Thoracic aorta (tissue), 2 donors: ENCODE measurements at regions not wholly inside any gene's neighbourhood (a gene's known extent, or its start where the extent isn't known, plus 50 kb on each side); places are given as distances from the start of the nearest gene placed in this dataset.

Experiments used
- ATAC-seq: fragments of 150-250 bp; one replicate; pipeline ENCODE4 v1.8.0; 2017; ENCODE audit warnings: low read depth; ENCODE audit not compliant: insufficient number of reproducible peaks, low FRiP score
- DNase-seq: peaks from one replicate; pipeline ENCODE4 v3.0.0-alpha.2; 2020; ENCODE audit warnings: low spot score
- H3K27ac ChIP-seq, 2 donors: fragments of 200-600 bp; sonication (generic); 1 replicate in 1 of 2; 2 replicates in 1 of 2; pipeline ENCODE4 v1.5.1; 2016; ENCODE audit warnings: mild to moderate bottlenecking in 2 of 2, moderate library complexity in 2 of 2
- H3K27me3 ChIP-seq: fragments of 200-600 bp; sonication (generic); replicated peaks from 2 replicates; pipeline ENCODE4 v1.6.0; 2016; ENCODE audit warnings: mild to moderate bottlenecking; ENCODE audit not compliant: insufficient read depth
- H3K36me3 ChIP-seq: fragments of 200-600 bp; sonication (generic); one replicate; pipeline ENCODE4 v1.5.1; 2016
- H3K4me1 ChIP-seq, 2 donors: fragments of 200-600 bp; sonication (generic); 1 replicate in 1 of 2; 2 replicates in 1 of 2; pipeline versions ENCODE4 v1.5.1 to v1.6.0; 2016; ENCODE audit warnings: low read depth in 2 of 2, mild to moderate bottlenecking in 1 of 2; ENCODE audit not compliant: control insufficient read depth in 1 of 2
- H3K4me3 ChIP-seq: fragments of 200-600 bp; sonication (generic); 2 replicates; pipeline ENCODE4 v1.5.1; 2016; ENCODE audit warnings: mild to moderate bottlenecking
- H3K9me3 ChIP-seq: fragments of 200-600 bp; sonication (generic); 2 replicates; pipeline ENCODE4 v1.5.1; 2016
- TF ChIP-seq, protein P1 (sequence below): fragments of 200-600 bp; sonication (generic); IDR thresholded peaks from one replicate; pipeline ENCODE4 v1.5.1; 2019; ENCODE audit warnings: antibody characterized with exemption

DNA sequence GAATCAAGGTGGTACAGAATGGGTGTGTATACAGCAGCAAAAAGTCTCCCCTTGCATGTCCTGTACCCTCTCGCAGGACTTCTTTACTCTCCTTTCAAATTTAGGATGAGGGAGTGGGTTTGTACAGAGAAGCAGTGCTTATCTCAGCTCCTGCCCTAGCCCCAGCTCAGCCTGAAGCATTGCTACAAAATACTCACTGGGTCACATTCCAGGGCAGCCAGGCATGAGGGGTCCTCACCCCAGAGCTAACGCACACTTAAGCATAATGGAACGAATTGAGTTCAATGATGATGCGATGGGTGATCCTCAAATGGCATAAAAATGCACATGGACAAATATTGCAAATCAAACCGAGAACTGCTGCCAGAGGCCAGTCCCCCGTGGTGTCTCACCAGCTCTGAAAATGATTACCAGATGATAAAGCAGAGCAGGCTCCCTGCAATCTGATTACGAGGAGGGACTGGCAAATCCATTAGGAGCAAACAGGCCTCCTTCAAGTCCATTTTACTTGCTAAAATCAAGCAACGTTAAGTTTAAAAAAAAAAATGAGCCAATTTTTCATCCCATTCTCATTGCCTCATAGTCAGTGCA is 231.6 kb upstream of the TAS2R1 start:
- Histone ChIP-seq H3K4me1 (no peaks in the 10 kb centered on the region), H3K27me3 (no peaks in the 10 kb centered on the region), H3K27ac (no peak overlapping the region), H3K9me3 (peaks cover 6% of the 10 kb centered on the region), H3K36me3 (no peaks in the 10 kb centered on the region), H3K4me3 (no peak overlapping the region)
- ATAC-seq (no peak), DNase-seq (no peak)
- TF ChIP-seq, protein P1, sequence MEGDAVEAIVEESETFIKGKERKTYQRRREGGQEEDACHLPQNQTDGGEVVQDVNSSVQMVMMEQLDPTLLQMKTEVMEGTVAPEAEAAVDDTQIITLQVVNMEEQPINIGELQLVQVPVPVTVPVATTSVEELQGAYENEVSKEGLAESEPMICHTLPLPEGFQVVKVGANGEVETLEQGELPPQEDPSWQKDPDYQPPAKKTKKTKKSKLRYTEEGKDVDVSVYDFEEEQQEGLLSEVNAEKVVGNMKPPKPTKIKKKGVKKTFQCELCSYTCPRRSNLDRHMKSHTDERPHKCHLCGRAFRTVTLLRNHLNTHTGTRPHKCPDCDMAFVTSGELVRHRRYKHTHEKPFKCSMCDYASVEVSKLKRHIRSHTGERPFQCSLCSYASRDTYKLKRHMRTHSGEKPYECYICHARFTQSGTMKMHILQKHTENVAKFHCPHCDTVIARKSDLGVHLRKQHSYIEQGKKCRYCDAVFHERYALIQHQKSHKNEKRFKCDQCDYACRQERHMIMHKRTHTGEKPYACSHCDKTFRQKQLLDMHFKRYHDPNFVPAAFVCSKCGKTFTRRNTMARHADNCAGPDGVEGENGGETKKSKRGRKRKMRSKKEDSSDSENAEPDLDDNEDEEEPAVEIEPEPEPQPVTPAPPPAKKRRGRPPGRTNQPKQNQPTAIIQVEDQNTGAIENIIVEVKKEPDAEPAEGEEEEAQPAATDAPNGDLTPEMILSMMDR: no peak

DNA sequence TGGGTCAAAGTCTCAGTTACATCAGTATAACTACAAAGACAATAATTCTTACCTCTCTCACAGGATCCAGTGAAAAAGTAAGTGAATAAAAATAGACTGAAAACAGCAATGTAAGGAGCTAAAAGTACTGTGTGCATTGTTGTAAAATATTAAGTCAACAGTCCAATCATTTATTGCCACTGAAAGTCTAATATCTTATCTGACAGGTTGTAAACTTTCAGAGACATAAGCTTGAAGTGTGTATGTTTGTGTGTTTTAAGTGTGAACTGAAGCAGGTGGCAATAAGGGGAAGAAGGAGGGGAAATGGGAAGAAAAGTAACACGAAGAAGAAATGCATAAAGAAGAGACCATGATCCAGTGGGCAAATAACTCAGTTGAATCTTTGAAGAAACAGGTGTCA is 229.7 kb upstream of the TAS2R1 start:
- Histone ChIP-seq H3K36me3 (no peaks in the 10 kb centered on the region), H3K4me1 (no peaks in the 10 kb centered on the region), H3K27me3 (no peaks in the 10 kb centered on the region), H3K9me3 (no peaks in the 10 kb centered on the region), H3K27ac (no peak overlapping the region), H3K4me3 (no peak overlapping the region)
- TF ChIP-seq, protein P1: no peak
- DNase-seq (no peak), ATAC-seq (no peak)

DNA sequence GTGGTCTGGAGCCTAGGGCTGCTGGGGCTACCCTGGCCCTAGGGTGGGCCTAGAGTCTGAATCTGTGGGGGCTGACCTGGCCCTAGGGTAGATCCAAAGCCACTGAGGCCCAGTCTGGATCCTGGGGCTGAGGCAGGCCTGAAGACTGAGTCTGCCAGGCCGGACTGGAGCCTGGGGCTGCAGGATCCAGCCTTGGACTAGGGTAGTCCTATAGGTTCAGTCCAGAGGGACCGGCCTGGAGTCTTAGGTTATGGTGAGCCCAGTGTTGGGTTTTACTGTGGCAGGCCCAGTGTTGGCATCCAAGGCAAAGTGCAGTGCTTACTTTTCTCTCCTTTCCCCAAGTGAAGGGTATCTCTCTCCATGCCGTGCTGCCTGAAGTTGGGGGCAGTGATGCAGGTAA is 227.9 kb upstream of the TAS2R1 start:
- Histone ChIP-seq H3K4me1 (no peaks in the 10 kb centered on the region), H3K27ac (no peak overlapping the region), H3K27me3 (no peaks in the 10 kb centered on the region), H3K4me3 (no peak overlapping the region), H3K9me3 (no peaks in the 10 kb centered on the region), H3K36me3 (no peaks in the 10 kb centered on the region)
- no peak for DNase-seq
- TF ChIP-seq, protein P1: no peak
- no peak for ATAC-seq

DNA sequence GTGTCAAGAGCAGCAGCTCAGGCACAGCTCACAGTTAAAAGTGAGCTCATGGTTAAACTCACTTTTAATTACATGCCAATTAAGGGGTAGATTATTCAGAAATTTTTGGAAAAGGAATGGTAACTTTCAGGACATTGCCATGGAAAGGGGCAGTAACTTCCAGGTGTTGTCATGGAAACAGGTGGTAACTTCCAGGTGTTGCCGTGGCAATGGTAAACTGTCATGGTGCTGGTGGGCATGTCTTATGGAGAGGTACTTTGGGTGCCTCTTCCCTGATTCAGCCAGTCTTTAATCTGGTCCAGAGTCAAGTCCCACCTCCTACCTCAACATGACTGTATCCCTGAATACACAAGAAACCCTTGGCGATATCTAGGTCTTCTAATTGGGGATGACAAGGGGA is 223.2 kb upstream of the TAS2R1 start:
- H3K27me3 ChIP-seq: no peaks in the 10 kb centered on the region
- TF ChIP-seq, protein P1: no peak
- H3K9me3 ChIP-seq: no peaks in the 10 kb centered on the region
- H3K4me3 ChIP-seq: no peak overlapping the region
- no peaks in the 10 kb centered on the region for H3K4me1 ChIP-seq
- no peak overlapping the region for H3K27ac ChIP-seq
- no peak for ATAC-seq
- DNase-seq: no peak
- H3K36me3 ChIP-seq: no peaks in the 10 kb centered on the region

DNA sequence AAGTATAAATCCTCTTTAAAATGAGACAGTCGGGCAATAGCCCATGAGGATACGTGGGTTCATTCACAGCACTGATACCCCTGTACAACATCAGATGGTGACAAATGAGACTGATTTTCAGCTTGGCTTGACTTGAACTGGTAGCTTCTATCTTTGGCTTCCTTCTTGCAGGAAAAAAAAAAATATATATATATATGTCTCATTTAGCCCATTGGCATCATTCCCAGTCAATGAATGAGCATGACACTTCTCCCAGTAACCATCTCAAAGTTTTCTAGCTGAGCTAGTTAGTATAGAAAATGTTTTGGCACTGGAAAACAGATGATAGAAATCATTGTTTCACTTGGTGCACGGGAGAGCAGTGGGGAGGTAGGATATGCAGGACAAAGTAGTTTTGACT is 222.5 kb upstream of the TAS2R1 start:
- no peaks in the 10 kb centered on the region for H3K27me3 ChIP-seq
- H3K27ac ChIP-seq: no peak overlapping the region
- no peaks in the 10 kb centered on the region for H3K4me1 ChIP-seq
- no peaks in the 10 kb centered on the region for H3K9me3 ChIP-seq
- ATAC-seq (no peak), DNase-seq (no peak)
- TF ChIP-seq, protein P1: no peak
- no peaks in the 10 kb centered on the region for H3K36me3 ChIP-seq
- no peak overlapping the region for H3K4me3 ChIP-seq
